Cardiac fibroblast (primary cell): ENCODE measurements at regions not wholly inside any gene's neighbourhood (a gene's known extent, or its start where the extent isn't known, plus 50 kb on each side); places are given as distances from the start of the nearest gene placed in this dataset.
A peak's percentile ranks its signal among the peaks of the same experiment; 100 is the strongest.

Experiments
- DNase-seq, 2 donors: peaks; one replicate each; pipeline versions ENCODE4 v3.0.0 to v3.0.0-alpha.2; 2010; ENCODE audit warnings: low read depth in 2 of 2
- H3K4me3 ChIP-seq, 2 donors: replicated peaks in 1 of 2; 1 replicate in 1 of 2; 2 replicates in 1 of 2; pipeline ENCODE4 v1.5.1; 2011; ENCODE audit warnings: low read depth in 2 of 2, low read length in 2 of 2, mild to moderate bottlenecking in 2 of 2, moderate library complexity in 1 of 2
- CTCF ChIP-seq: IDR thresholded peaks from one replicate; pipeline ENCODE4 v1.5.1; 2011; ENCODE audit warnings: low read depth, mild to moderate bottlenecking, low read length, inconsistent platforms

DNA sequence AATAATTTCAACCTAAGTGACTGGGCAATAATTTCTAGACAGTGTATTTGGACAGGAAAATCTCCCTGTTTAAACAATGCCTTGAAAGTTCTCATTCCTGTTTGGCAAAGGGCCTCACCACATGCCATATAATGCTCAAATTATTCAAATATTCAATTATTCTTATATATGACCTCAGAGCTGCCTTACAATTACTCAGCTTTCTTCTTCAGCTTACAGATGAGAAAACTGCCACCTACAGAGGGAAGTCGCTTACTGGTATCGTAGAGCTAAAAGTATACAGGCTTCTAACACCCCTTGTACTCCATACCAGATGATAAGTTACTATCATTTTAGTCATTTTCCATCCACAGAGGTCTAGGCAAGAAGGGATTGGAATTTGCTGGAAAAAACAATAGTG, 830.3 kb downstream of the BRINP1 start:
- no peak for TF ChIP-seq CTCF
- DNase-seq = no peak
- no peak overlapping the region for H3K4me3 ChIP-seq

GRCh38 chr9:118553465-118553864, 815.8 kb downstream of the BRINP1 start:
- TF ChIP-seq CTCF = no peak
- no peak for DNase-seq
- no peak overlapping the region for H3K4me3 ChIP-seq

- no peak for TF ChIP-seq CTCF
- H3K4me3 ChIP-seq = no peak overlapping the region
- DNase-seq = no peak
Observed at GRCh38 chr9:118554987-118555386, 814.2 kb downstream of the BRINP1 start.

GRCh38 chr9:118558026-118558425, 811.2 kb downstream of the BRINP1 start:
- peak in 1 of 2 donors; percentile 12 for DNase-seq
- no peak for TF ChIP-seq CTCF
- H3K4me3 ChIP-seq = no peak overlapping the region

GRCh38 chr9:118558891-118559290, 810.3 kb downstream of the BRINP1 start:
- H3K4me3 ChIP-seq = no peak overlapping the region
- TF ChIP-seq CTCF = no peak
- DNase-seq = no peak

- DNase-seq = no peak
- TF ChIP-seq CTCF = no peak
- no peak overlapping the region for H3K4me3 ChIP-seq
Observed at GRCh38 chr9:118561051-118561450, 808.2 kb downstream of the BRINP1 start.

- DNase-seq = peak in 1 of 2 donors; percentile 62
- no peak for TF ChIP-seq CTCF
Observed at GRCh38 chr9:118563677-118564076, 805.6 kb downstream of the BRINP1 start.

More at GRCh38 chr9:118563677-118564076, 805.6 kb downstream of the BRINP1 start:
- no peak overlapping the region for H3K4me3 ChIP-seq
